ENCODE measurements at regions not wholly inside any gene's neighbourhood (a gene's known extent, or its start where the extent isn't known, plus 50 kb on each side); places are given as distances from the start of the nearest gene placed in this dataset.

DNA sequence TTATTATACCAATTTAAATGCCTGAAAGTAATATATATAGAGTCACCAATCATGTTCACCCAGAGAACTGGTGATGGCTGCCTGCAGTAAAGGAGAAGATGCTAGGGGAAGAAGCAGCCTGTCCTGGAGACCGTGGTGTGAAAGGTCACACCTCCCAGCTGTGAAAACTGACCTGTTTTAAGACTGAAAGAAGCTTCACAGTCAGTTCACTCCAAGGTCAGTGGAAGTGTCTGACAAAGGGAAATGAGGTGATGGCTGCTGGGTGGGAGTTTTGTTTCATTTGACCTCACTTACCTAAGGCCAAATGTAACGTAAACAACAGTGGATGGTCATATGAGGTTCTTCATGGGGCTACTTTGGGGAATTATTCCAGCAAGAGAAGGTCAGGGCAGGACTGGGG lies 352.1 kb upstream of the GATB start:
- no peak for DNase-seq (ENCODE audit: low spot score)

DNA sequence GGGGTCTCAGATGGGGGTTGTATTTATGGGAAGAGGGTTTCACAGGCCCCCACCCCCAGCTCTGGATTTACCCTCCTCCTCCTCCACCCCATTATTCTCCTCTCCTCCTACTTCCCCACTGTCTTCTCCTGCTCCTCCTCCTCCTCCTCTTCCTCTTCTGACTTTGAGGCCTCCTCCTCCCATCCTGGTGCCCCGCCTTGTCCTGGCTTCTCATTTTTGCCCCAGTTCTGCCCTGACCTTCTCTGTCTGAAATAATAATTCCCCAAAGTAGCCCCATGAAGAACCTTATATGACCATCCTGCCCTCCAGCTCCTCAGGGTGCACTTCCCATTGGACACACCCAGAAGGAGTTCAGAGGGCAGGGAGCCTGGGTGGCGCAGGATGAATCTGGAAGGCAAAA lies 351.4 kb upstream of the GATB start:
- DNase-seq (ENCODE audit: low spot score), result no peak

DNA sequence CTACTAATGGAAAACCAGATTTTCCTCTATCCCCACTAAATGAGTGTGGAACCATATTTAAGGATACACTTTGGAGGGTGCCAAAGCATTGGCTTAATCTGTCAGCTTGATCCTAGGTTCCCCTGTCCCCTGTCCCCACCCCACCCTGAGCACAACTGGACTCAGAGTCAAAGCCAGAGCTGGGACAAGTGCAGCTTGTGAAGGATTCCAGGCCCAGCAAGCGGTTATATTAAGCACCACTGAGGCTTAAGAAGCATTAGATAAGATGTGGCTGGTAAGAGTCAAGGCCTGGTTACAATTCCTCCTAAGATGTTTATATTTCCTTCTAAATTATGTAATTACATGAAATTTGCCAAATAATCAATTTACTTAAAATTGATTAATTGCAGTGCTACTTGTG lies 350.0 kb upstream of the GATB start:
- DNase-seq (ENCODE audit: low spot score), result no peak

DNA sequence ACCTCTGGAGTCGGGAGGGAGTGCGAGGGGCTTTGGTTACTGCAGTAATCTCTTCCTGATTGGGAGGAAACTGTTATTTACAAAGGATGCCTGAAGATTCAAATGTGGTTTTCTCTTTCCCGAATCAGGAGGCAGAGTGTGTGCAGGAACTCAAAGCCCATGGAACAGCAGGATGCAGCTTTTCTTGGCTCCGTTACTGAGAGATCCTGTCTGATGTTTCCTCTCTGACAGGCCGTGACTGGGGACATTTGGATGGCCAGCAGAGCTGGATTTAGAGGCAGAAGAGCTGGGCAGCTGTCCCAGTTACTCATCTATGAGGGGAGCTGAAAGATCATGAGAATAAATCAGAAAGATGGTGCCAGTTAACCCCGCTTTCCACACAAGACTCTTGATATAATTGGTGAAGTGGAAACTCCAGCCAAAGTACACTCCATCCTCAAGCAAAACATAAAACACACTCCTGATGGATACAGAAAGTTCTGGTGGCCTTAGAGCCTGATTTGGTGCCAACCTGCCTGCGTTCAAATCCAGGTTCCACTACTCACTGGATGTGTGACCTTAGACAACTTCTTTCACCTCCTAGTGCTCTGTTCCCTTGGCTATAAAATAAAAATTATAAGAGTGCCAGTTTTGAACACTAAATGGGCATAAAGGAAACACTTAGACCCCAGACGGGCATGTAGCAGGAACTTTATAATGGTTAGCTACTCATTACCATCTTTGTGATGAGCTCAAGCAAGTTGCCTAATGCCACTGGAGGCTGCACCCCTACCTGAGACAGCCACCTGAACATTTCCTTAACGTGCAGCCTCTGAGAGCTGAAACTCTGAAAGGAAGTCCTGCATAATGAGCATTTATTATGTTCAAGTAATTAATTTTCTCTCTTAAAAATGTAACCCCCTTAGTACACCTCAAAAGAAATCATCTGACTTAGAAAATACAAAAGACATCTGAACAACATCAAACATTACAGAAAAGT lies 349.0 kb upstream of the GATB start:
- DNase-seq (ENCODE audit: low spot score), result peak; percentile 77

DNA sequence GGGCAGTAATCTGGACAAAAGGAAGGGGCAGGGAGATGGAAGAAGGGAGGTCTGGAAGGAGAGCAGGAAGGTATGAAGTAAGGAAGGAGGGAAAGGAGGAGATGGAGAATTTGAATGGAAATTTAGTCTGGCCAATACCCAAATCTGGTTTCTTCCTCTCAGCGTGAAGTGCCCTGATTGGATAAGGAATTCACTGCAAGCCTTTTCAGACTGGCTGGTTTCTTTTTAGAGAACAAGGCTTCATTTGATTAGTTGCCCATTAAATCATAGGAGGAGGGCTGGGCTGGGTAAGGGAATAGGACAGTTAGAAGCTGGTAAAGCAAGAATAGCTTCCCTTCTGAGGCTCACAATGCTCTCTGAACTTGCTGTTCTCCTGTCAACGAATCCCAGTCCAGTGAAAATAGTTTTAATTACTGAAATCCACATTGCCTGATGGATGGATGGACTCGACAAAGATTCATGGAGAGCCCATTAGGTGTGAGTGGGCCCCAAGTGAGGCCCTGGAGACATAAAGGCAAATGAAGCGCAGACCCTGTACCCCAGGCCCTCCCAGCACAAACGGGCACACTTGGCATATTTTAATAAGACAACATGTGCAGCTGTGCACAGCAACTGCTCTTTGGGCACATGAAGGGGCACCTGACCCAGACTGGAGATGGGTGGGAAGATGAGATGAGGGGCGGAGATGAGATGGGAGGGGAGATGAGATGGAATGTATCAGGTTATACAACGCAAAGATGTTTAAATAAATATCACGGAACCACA lies 347.1 kb upstream of the GATB start:
- no peak for DNase-seq (ENCODE audit: low spot score)

DNA sequence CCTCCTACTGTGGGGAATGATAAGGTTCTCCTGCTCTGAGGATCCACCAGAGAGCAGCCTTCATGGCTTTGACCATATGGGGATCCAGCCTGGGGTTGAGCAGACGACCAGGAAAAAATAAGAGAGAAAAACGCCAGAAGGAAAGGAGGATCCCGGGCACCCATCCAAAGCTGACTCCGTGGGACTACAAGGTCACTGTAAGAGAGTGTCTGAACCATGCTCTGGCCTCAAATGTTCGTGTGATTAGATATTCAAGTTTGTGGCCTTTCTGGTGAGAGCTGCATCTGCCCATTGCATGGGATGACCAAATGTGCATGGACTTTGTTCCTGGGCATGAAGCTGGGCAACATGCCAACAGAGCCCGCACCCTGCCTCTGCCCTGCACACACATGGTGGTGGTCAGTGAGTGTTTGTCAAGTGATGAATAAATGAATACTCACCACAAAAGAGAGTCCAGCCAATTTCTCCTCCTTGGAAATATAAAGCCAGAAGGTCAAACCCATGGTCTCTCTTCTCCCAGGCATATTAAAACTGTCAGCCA lies 346.0 kb upstream of the GATB start:
- DNase-seq (ENCODE audit: low spot score), result no peak

DNA sequence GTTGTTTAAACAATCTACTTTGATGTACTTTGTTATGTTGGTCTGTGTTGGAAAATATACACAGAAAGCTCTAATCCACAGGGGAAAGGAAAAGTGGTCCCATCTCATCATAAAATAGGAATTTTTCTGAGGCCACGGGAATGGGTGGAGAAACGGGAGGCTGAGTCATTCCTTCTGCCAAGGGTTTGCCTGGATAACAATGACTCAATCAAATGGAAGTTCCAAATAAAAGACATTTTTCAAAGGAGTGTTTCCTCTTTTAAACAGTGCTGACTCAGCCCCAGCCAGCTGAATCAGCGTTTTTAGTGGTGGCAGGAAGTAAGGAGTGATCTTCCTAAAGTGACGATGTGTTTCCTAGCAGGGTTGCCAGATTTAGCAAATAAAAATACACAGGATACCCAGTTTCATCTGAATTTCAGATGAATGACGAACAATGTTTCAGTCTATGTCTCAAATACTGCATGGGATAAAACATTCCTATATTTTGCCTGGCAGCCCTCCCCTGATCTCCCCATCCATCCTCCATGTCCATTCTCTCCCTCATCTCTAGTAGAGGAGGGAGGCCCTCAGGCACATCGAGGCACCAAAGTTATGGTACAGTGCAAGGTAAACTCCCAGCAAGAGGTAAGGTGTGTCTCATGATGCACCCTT lies 345.4 kb upstream of the GATB start:
- DNase-seq (ENCODE audit: low spot score), result peak; percentile 99

DNA sequence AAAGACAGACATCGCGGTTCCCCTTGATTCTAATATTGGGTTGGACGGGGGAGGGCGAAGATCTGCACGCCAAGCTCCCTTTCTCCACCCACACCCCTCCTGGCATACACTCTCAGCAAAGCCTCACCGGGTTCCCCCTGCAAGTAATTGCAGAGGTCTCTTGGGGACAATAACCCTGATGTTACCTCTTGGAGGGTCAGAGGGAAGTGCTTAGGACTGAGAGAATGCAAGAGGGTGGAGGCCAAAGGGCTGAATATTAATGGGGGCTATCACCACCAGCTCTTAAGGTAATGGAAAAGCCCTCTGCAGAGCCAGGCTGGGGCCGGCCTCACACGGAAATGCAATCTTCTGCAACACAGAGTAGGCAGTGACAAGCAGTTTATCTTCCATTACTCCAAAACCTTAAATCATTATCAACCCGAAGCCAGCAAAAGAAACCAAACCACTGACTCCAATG lies 344.1 kb upstream of the GATB start:
- no peak for DNase-seq (ENCODE audit: low spot score)

DNA sequence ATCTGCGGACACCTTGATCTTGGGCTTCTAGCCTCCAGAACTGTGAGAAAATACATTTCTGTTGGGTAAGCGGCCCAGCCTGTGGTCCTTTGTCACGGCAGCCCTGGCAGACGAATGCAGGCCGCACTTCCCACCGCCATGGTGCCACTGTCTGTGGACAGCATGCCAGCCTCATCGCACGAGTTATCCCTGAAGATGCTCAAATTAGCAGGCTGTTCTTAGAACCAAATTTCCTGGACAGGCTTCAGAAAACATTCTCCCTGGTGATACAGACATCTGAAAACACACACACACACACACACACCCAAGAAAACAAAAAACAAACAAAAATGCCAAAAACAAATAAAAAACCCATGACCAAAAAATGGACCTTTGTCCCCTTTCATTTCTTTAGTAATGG lies 343.5 kb upstream of the GATB start:
- DNase-seq (ENCODE audit: low spot score), result no peak

DNA sequence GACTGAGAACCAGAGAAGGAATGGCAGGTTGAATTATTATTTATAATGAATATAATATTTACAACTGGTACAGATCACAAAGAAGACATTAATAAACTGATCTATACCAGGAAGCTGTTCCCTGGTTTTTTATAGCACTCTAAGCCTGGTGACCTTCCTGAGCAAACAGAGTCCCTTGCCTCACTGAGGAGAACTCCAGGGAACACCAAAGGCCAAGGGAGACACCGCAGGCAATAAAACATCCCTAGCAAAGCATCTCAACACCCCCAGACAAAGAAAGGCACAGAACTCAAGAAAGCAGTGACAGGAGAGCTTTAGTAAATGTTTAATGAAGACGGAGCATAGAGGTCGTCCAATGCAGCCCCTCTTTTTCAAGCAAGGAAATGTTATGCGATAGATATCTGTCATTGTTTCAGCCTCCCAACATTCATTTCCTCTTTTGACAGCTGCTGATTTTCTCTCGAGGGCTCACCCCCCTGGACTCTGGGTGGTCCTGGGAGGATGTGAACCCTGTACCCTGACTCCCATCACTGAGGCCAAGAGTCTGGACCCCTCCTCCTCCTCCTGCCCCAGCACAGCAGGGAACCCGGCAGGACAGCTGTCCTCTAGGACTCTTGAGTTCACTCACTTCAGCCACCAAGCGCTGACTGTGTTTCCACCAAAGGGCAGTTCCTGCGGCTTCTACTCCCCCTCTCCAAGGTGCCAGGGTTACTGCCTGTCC lies 342.5 kb upstream of the GATB start:
- no peak for DNase-seq (ENCODE audit: low spot score)

DNA sequence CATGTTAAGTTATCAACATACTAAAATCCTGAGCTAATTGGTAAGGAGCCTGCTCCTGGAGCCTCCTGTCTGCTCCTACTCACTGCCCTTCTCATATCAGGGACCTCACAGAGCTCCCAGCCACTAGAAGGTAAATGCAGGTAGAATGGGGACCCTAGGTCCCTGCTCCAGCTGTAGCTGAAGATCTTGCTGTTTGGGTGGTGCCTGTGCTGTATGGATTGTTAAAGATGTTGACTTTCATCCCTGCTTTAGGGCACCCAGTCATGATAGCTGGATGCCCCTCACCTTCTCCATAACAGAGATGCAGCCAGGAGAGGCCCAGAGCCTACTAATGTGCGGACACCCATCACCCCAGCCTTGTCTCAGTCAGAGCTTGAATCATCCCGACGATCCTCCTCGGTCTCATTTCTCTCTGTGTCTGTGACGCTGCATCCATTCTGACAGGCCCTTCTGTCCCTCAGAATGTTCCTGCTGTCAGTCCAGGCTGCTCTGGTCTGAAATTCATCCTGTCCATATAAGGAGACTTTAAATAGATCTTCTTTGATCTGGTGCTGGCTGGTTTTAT lies 341.7 kb upstream of the GATB start:
- DNase-seq (ENCODE audit: low spot score), result no peak

DNA sequence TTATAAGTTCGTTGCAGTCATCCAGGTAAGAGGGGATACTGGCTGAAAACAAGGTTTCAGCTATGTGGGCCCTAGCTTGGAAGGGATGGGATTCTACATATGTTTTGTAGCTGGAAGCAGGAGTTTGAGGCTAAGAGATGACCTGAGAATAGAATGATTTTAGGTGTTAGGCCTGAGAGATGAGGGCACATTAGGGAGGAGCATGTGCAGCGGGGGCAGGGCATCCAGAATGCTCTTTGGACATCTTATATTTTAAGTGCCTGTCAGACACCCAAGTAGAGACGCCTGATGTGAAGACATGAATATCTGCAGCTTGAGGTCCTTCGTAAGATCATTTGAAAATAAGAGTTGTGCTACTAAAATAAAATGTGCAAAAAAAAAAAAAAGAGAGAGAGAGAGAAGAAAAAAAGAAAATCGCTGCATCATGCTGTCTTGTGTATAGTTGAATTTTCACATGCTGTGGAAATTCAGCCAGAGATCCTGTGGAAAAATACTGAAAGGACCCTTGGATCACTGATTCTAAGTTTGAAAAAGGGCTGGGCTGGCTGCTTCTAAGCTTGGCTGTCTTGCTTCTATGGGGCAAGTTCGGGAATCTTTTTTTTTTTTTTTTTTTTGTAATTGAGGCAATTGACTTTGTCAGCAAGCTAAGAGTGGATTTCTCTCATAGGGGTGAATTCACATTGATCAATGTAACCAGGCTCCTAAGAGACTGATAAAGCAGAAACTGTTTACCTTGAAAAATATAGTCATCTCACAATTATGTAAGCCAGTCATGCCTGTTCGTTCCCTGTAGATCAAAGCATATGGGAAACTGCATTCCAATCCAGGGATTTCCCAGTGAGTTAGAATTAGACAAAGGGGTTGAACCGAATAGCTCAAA lies 341.0 kb upstream of the GATB start:
- no peak for DNase-seq (ENCODE audit: low spot score)

DNA sequence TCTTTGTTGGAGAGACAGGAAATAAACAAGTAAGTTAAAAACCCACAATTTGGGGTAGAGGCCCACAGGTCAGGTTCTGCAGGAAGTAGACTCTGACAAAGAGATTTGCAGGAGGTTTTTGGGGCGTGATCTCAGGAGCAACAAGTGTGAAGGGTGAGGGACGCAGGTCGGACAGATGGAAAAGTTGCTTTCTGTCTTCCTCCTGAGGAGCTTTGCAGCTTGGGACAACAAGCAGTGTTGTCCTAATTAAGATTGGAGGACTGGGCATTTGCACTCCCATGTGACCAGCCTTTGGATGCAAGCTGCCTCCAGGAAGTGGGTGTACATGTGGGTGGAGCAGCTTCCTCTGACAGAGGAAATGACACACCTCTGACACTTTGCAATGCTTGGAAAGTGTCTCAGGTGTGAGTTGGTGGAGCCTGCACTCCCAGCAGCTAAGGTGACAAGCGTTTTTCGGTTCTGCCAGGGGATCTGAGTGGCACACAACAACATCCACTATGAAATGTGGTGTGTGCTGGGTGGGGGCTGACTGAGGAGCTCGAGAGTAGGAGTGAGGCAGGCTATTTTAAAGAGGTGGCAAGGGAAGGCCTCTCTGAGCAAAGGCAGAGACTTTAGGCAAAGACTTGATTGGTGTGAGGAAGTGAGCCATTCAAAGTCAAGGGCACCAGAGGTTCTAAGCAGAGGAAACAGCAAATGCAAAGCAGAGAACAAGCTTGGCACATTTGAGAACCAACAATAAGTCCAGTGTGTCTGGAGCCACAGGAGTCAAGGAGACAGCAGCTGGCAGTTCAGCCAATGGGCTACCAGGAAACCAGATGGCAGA lies 339.8 kb upstream of the GATB start:
- peak; percentile 86 for DNase-seq (ENCODE audit: low spot score)

DNA sequence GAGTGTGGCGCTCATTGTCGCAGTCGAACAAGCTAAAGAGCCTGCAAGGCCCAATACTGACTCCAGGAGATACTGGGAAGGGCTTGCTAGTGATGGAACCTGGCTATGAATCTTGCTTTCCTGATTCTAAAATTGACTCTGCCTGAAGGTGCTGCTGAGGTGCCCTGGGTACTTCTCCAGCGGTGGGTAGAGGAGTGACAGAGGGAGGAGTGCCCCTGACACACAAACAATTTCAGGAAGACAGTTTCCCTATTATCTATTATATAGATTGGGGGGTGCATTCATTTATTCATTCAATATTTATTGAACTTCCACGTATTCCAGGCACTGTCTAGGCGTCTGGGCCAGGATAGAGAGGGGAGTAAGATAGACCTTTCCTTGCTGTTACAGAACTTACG lies 339.2 kb upstream of the GATB start:
- DNase-seq (ENCODE audit: low spot score), result no peak

DNA sequence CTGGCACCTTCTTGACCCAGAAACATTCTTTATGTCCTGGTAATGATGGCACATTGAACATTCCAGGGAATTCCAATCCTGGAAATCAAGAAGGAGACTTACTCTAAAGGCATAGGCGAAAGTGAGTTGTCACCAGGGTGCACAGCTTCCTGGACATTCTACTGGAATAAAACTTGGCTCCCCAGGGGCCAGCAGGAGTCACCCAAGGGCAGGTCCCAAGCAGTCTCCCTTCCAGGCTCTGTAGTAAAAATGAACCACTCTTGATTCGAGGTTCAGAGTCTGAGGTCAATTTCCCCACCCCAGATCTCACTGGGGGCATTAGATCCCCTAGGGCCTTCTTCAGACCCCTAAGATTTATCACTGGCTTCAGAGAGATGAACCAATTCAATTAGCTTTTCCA lies 338.7 kb upstream of the GATB start:
- no peak for DNase-seq (ENCODE audit: low spot score)

DNA sequence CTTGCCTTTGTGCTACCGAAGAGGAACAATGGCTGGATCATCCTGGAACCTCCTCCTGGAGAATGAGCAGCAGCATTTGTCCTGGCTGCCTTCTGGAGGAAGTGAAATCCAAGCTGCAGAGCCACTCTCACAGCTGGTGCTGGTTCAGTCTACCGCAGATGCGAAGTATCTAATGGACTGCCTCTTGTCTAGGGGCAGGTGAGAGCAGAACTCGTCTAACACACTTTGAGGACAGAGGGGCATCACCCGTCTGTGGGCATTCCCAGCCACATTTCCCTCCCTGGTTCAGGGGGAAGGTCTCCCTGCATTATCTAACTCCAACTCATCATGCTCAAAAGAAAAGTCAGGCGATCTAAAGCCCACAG lies 338.2 kb upstream of the GATB start:
- DNase-seq (ENCODE audit: low spot score), result no peak

DNA sequence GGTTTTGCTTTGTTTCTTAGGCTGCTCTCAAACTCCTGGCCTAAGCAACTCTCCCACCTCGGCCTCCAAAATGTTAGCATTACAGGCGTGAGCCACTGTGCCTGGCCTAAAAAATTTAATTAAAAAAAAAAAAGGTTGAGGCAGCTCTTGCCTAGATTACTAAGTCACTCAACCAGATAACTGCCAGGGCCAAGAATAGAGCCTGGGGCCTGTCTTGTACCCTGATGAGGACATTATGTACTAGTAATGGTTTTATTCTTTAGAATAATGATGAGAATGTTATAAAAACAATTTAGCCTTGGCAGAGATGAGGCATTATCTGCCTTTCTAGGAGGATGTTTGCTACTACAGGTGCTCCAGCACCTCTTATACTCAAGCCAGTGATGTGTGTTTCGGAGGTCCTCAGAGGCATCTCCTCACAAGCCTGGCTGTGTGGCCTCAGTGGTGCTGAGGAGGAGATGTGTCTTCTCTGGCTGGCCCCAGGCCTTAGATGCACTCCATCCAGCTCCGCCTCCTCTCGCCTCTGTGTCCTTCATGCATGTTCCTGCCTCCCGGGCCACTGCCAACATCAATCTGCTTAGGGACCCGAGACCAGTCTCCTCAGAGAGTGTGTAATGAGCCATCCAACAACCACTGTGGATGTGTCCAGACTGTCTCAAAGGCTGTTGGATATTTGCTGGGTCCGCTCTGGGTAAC lies 337.7 kb upstream of the GATB start:
- DNase-seq (ENCODE audit: low spot score), result no peak

DNA sequence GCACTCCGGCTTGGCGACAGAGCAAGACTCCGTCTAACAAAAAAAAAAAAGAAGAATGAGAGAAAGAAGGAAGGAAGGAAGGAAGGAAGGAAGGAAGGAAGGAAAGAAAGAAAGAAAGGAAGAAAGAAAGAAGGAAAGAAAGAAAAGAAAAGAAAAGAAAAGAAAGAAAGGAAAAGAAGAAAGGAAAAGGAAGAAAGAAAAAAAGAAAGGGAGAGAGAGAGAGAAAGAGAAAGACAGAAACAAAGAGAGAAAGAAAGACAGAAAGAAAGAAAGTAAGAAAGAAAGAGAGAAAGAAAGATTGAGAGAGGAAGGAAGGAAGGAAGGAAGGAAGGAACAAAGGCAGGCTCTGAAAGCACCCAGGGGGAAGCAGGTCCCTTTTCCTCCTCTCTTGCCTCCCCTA lies 336.6 kb upstream of the GATB start:
- DNase-seq (ENCODE audit: low spot score), result no peak

DNA sequence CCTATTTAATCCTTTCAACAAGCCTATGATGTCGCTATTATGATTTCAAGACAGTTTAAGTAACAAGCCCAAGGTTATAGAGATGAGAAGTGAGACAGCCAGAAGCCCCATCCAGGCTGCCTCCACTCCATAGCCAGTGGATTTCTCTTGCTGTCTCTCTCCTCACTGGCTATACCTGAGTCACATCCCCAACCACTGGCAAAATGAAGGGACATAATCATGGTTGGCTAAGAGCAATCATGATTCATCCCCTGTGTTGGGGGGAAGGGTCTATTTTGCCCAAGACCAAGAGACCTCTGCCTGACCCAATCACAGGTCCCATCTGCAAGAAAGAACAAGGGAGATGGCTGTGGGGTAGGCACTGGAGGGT lies 334.9 kb upstream of the GATB start:
- DNase-seq (ENCODE audit: low spot score), result peak; percentile 40
